Stimulated activated naive CD8-positive, alpha-beta T cell treated with anti-CD3 and anti-CD28 coated beads, Interleukin-15, Interleukin-2, amounts not matched to agents 100 ng/mL and 50 ng/mL, for 24 hours (primary cell): ENCODE measurements at regions not wholly inside any gene's neighbourhood (a gene's known extent, or its start where the extent isn't known, plus 50 kb on each side); places are given as distances from the start of the nearest gene placed in this dataset.
"Not testable (repeated sequence)": the region's sequence is repeated elsewhere in the genome, so short reads cannot be mapped to it uniquely, and the experiment has no call there.

Source experiments
- H3K27ac Mint-ChIP-seq: one replicate; pipeline ENCODE4 v1.8.0; 2021; ENCODE audit warnings: mild to moderate bottlenecking, mixed read lengths
- H3K27me3 Mint-ChIP-seq: one replicate; pipeline ENCODE4 v1.8.0; 2021; ENCODE audit warnings: mixed read lengths
- H3K36me3 Mint-ChIP-seq: one replicate; pipeline ENCODE4 v1.8.0; 2021; ENCODE audit warnings: low read depth, mixed read lengths
- H3K4me1 Mint-ChIP-seq: one replicate; pipeline ENCODE4 v1.8.0; 2021; ENCODE audit warnings: low read depth, mixed read lengths
- H3K4me3 Mint-ChIP-seq: one replicate; pipeline ENCODE4 v1.8.0; 2021; ENCODE audit warnings: mild to moderate bottlenecking, mixed read lengths
- H3K9me3 Mint-ChIP-seq: one replicate; pipeline ENCODE4 v1.8.0; 2021; ENCODE audit warnings: mixed read lengths

GRCh38 chr4:123183308-123183707, 213.3 kb upstream of the SPRY1 start:
- Mint-ChIP-seq H3K4me3 (no peak overlapping the region), H3K27me3 (no peaks in the 10 kb centered on the region), H3K27ac (no peak overlapping the region), H3K4me1 (no peaks in the 10 kb centered on the region), H3K9me3 (no peaks in the 10 kb centered on the region), H3K36me3 (peaks cover 7% of the 10 kb centered on the region)

GRCh38 chr4:123183754-123184153, 212.8 kb upstream of the SPRY1 start:
- H3K9me3 Mint-ChIP-seq, result not testable (repeated sequence)

GRCh38 chr4:123186731-123187130, 209.9 kb upstream of the SPRY1 start:
- no peaks in the 10 kb centered on the region for H3K9me3 Mint-ChIP-seq
- no peak overlapping the region for H3K4me3 Mint-ChIP-seq
- peaks cover 7% of the 10 kb centered on the region for H3K36me3 Mint-ChIP-seq
- H3K27ac Mint-ChIP-seq, result no peak overlapping the region
- H3K27me3 Mint-ChIP-seq, result no peaks in the 10 kb centered on the region
- H3K4me1 Mint-ChIP-seq, result no peaks in the 10 kb centered on the region

More at GRCh38 chr4:123183754-123184153, 212.8 kb upstream of the SPRY1 start:
- not testable (repeated sequence) for H3K27me3 Mint-ChIP-seq, H3K27ac Mint-ChIP-seq, H3K4me3 Mint-ChIP-seq, H3K4me1 Mint-ChIP-seq, H3K36me3 Mint-ChIP-seq

- peaks cover 3% of the 10 kb centered on the region for H3K36me3 Mint-ChIP-seq
- H3K4me3 Mint-ChIP-seq, result no peak overlapping the region
- H3K27me3 Mint-ChIP-seq, result no peaks in the 10 kb centered on the region
- H3K9me3 Mint-ChIP-seq, result no peaks in the 10 kb centered on the region
- H3K27ac Mint-ChIP-seq, result no peak overlapping the region
- H3K4me1 Mint-ChIP-seq, result no peaks in the 10 kb centered on the region
Observed at GRCh38 chr4:123190176-123190575, 206.4 kb upstream of the SPRY1 start.

GRCh38 chr4:123191728-123192127, 204.9 kb upstream of the SPRY1 start:
- Mint-ChIP-seq H3K9me3 (no peaks in the 10 kb centered on the region), H3K4me3 (no peak overlapping the region), H3K36me3 (peaks cover 6% of the 10 kb centered on the region), H3K27ac (no peak overlapping the region), H3K27me3 (no peaks in the 10 kb centered on the region), H3K4me1 (no peaks in the 10 kb centered on the region)

- no peaks in the 10 kb centered on the region for H3K4me1 Mint-ChIP-seq
- H3K27me3 Mint-ChIP-seq, result no peaks in the 10 kb centered on the region
- H3K9me3 Mint-ChIP-seq, result no peaks in the 10 kb centered on the region
- no peak overlapping the region for H3K4me3 Mint-ChIP-seq
- peaks cover 5% of the 10 kb centered on the region for H3K36me3 Mint-ChIP-seq
- H3K27ac Mint-ChIP-seq, result no peak overlapping the region
Observed at GRCh38 chr4:123193802-123194367, 202.7 kb upstream of the SPRY1 start.

GRCh38 chr4:123198706-123199105, 197.9 kb upstream of the SPRY1 start:
- Mint-ChIP-seq H3K27me3 (no peaks in the 10 kb centered on the region), H3K4me1 (no peaks in the 10 kb centered on the region), H3K4me3 (no peak overlapping the region), H3K9me3 (no peaks in the 10 kb centered on the region), H3K27ac (no peak overlapping the region), H3K36me3 (peaks cover 11% of the 10 kb centered on the region)

- Mint-ChIP-seq H3K36me3 (peaks cover 20% of the 10 kb centered on the region), H3K27ac (no peak overlapping the region), H3K4me3 (no peak overlapping the region), H3K4me1 (no peaks in the 10 kb centered on the region), H3K27me3 (no peaks in the 10 kb centered on the region), H3K9me3 (no peaks in the 10 kb centered on the region)
Observed at GRCh38 chr4:123200051-123200940, 196.3 kb upstream of the SPRY1 start.

- no peak overlapping the region for H3K27ac Mint-ChIP-seq
- H3K9me3 Mint-ChIP-seq, result no peaks in the 10 kb centered on the region
- H3K36me3 Mint-ChIP-seq, result peaks cover 21% of the 10 kb centered on the region
- no peak overlapping the region for H3K4me3 Mint-ChIP-seq
- no peaks in the 10 kb centered on the region for H3K4me1 Mint-ChIP-seq
- no peaks in the 10 kb centered on the region for H3K27me3 Mint-ChIP-seq
Observed at GRCh38 chr4:123204737-123205136, 191.9 kb upstream of the SPRY1 start.

- H3K27me3 Mint-ChIP-seq, result no peaks in the 10 kb centered on the region
- H3K36me3 Mint-ChIP-seq, result peaks cover 21% of the 10 kb centered on the region
- no peaks in the 10 kb centered on the region for H3K4me1 Mint-ChIP-seq
- no peaks in the 10 kb centered on the region for H3K9me3 Mint-ChIP-seq
- no peak overlapping the region for H3K27ac Mint-ChIP-seq
- H3K4me3 Mint-ChIP-seq, result no peak overlapping the region
Observed at GRCh38 chr4:123206016-123206415, 190.6 kb upstream of the SPRY1 start.

GRCh38 chr4:123209436-123209835, 187.2 kb upstream of the SPRY1 start:
- Mint-ChIP-seq H3K27ac (no peak overlapping the region), H3K4me1 (no peaks in the 10 kb centered on the region), H3K4me3 (no peak overlapping the region), H3K9me3 (no peaks in the 10 kb centered on the region), H3K27me3 (no peaks in the 10 kb centered on the region), H3K36me3 (peaks cover 11% of the 10 kb centered on the region)

- H3K27ac Mint-ChIP-seq, result no peak overlapping the region
- no peaks in the 10 kb centered on the region for H3K4me1 Mint-ChIP-seq
- no peaks in the 10 kb centered on the region for H3K27me3 Mint-ChIP-seq
- H3K36me3 Mint-ChIP-seq, result peaks cover 17% of the 10 kb centered on the region
- H3K9me3 Mint-ChIP-seq, result no peaks in the 10 kb centered on the region
- H3K4me3 Mint-ChIP-seq, result no peak overlapping the region
Observed at GRCh38 chr4:123215536-123215935, 181.1 kb upstream of the SPRY1 start.

- Mint-ChIP-seq H3K4me1 (no peaks in the 10 kb centered on the region), H3K27ac (no peak overlapping the region), H3K36me3 (peaks cover 17% of the 10 kb centered on the region), H3K9me3 (no peaks in the 10 kb centered on the region), H3K4me3 (no peak overlapping the region), H3K27me3 (no peaks in the 10 kb centered on the region)
Observed at GRCh38 chr4:123216543-123216942, 180.1 kb upstream of the SPRY1 start.

GRCh38 chr4:123216946-123217345, 179.6 kb upstream of the SPRY1 start:
- Mint-ChIP-seq H3K4me3 (no peak overlapping the region), H3K4me1 (no peaks in the 10 kb centered on the region), H3K27ac (no peak overlapping the region), H3K27me3 (no peaks in the 10 kb centered on the region), H3K9me3 (no peaks in the 10 kb centered on the region), H3K36me3 (peaks cover 18% of the 10 kb centered on the region)

- Mint-ChIP-seq H3K4me1 (no peaks in the 10 kb centered on the region), H3K4me3 (no peak overlapping the region), H3K27ac (no peak overlapping the region), H3K9me3 (no peaks in the 10 kb centered on the region), H3K27me3 (no peaks in the 10 kb centered on the region), H3K36me3 (peaks cover 17% of the 10 kb centered on the region)
Observed at GRCh38 chr4:123217664-123218063, 178.9 kb upstream of the SPRY1 start.

- Mint-ChIP-seq H3K9me3 (no peaks in the 10 kb centered on the region), H3K27ac (no peak overlapping the region), H3K27me3 (no peaks in the 10 kb centered on the region), H3K4me3 (no peak overlapping the region), H3K4me1 (no peaks in the 10 kb centered on the region), H3K36me3 (peaks cover 29% of the 10 kb centered on the region)
Observed at GRCh38 chr4:123218981-123219380, 177.6 kb upstream of the SPRY1 start.
